ENCODE measurements at regions not wholly inside any gene's neighbourhood (a gene's known extent, or its start where the extent isn't known, plus 50 kb on each side); places are given as distances from the start of the nearest gene placed in this dataset.

DNA sequence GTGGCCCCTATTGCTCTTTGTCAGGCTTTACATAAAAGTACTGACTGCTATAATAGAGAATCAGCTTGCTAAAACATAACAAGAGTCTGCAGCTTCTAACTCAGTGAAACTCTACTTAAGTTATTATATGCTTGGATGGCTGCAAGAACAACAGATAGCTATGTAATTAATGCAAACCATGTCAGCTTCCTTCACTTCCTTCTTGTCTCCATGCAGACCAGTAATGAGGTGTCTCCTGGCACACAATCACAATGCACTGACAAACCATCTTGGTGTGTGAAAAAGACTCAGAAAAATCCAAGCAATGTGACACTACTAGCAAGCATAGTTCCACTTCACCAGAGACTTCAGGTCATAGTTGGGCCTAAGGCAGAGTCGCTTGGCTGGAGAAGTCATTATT lies 2068.9 kb upstream of the PIK3C3 start:
- H3K27me3 ChIP-seq, result no peaks in the 10 kb centered on the region
- 88% methylated on average over 1 of the region's 1 CpG for WGBS, 2 donors
- no peak overlapping the region for H3K27ac ChIP-seq
- DNase-seq (ENCODE audit: low spot score in 2 of 2), result no peak
- H3K4me3 ChIP-seq, result no peak overlapping the region
- TF ChIP-seq EP300 (IDR thresholded peaks at IDR 0.05), result no peak
- TF ChIP-seq POLR2A (IDR thresholded peaks at IDR 0.05), result no peak
- TF ChIP-seq, protein P1, sequence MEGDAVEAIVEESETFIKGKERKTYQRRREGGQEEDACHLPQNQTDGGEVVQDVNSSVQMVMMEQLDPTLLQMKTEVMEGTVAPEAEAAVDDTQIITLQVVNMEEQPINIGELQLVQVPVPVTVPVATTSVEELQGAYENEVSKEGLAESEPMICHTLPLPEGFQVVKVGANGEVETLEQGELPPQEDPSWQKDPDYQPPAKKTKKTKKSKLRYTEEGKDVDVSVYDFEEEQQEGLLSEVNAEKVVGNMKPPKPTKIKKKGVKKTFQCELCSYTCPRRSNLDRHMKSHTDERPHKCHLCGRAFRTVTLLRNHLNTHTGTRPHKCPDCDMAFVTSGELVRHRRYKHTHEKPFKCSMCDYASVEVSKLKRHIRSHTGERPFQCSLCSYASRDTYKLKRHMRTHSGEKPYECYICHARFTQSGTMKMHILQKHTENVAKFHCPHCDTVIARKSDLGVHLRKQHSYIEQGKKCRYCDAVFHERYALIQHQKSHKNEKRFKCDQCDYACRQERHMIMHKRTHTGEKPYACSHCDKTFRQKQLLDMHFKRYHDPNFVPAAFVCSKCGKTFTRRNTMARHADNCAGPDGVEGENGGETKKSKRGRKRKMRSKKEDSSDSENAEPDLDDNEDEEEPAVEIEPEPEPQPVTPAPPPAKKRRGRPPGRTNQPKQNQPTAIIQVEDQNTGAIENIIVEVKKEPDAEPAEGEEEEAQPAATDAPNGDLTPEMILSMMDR (IDR thresholded peaks at IDR 0.05), result no peak
- no peaks in the 10 kb centered on the region for H3K9me3 ChIP-seq
- no peaks in the 10 kb centered on the region for H3K4me1 ChIP-seq
- no peaks in the 10 kb centered on the region for H3K36me3 ChIP-seq

DNA sequence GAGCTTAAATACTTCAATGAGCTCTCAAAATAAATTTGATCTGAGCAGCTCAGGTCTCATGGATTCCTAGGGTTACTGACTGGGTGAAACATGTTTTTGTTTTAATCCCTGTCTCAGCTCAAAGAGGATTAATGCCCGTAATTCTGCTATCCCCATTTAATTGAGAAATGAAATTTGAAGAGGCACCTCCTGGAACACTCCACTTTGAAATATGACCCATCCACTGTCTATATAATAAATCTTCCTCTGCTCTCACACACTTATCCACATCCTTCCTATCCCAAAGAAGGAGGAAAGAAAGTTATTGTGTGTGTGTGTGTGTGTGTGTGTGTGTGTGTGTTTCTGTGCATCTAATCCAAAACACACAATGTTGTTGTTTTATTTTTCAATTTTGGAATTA lies 2082.4 kb upstream of the PIK3C3 start:
- Histone ChIP-seq H3K27me3 (no peaks in the 10 kb centered on the region), H3K36me3 (no peaks in the 10 kb centered on the region), H3K4me1 (no peaks in the 10 kb centered on the region), H3K27ac (no peak overlapping the region), H3K4me3 (no peak overlapping the region), H3K9me3 (no peaks in the 10 kb centered on the region)
- 69 to 75% methylated on average over 1 of the region's 1 CpG for WGBS, 2 donors
- no peak for TF ChIP-seq EP300 (IDR thresholded peaks at IDR 0.05)
- no peak for TF ChIP-seq POLR2A (IDR thresholded peaks at IDR 0.05)
- TF ChIP-seq, protein P1 (IDR thresholded peaks at IDR 0.05), result no peak
- no peak for DNase-seq (ENCODE audit: low spot score in 2 of 2)

DNA sequence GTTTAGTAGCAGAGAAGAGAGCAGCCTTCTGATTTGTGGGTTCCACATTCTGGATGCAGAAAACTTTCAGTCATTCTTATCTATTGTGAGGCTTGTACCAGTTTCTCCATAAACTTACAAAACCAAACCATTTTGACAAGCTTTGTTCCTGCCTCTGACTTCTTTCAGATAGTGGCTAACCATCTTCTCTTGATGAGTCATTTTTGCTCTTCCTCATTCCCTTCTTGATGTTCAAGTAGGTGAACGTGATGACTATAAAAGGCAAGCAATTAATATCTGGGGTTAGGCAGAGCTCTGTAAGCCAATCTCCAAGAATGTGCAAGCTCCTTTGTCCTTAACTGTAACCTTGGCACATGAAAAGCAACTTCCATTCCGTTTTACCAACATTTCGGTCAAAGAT lies 2083.1 kb upstream of the PIK3C3 start:
- H3K4me3 ChIP-seq, result no peak overlapping the region
- H3K4me1 ChIP-seq, result no peaks in the 10 kb centered on the region
- no peaks in the 10 kb centered on the region for H3K27me3 ChIP-seq
- H3K36me3 ChIP-seq, result no peaks in the 10 kb centered on the region
- 79 to 85% methylated on average over 3 of the region's 3 CpGs for WGBS, 2 donors
- TF ChIP-seq EP300 (IDR thresholded peaks at IDR 0.05), result no peak
- TF ChIP-seq, protein P1 (IDR thresholded peaks at IDR 0.05), result no peak
- no peak for TF ChIP-seq POLR2A (IDR thresholded peaks at IDR 0.05)
- H3K27ac ChIP-seq, result no peak overlapping the region
- no peaks in the 10 kb centered on the region for H3K9me3 ChIP-seq
- no peak for DNase-seq (ENCODE audit: low spot score in 2 of 2)

DNA sequence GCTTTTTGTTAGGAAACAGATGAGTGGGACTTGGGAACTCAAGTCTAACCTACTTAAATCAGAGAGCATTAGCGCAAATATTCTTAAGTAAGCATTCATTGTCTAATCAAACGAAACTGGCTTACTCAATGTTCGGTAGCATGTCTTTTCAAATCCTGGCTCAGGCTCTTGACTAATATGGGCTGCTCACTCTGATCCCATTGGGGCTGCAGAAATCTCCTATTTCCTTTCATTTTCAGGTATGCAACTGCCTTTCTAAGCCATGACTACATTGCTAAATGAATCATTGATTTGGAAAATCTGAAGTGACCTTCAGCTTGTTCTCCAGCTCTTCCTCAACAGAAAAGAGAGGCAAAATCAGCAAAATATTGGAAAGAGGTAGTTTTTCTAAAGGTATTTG lies 2084.4 kb upstream of the PIK3C3 start:
- TF ChIP-seq POLR2A (IDR thresholded peaks at IDR 0.05) (no peak), EP300 (IDR thresholded peaks at IDR 0.05) (no peak)
- TF ChIP-seq, protein P1 (IDR thresholded peaks at IDR 0.05), result no peak
- Histone ChIP-seq H3K27ac (no peak overlapping the region), H3K4me3 (no peak overlapping the region), H3K36me3 (no peaks in the 10 kb centered on the region), H3K4me1 (no peaks in the 10 kb centered on the region), H3K9me3 (no peaks in the 10 kb centered on the region), H3K27me3 (no peaks in the 10 kb centered on the region)
- WGBS, 2 donors, result 68 to 76% methylated on average over 3 of the region's 3 CpGs
- DNase-seq (ENCODE audit: low spot score in 2 of 2), result no peak

DNA sequence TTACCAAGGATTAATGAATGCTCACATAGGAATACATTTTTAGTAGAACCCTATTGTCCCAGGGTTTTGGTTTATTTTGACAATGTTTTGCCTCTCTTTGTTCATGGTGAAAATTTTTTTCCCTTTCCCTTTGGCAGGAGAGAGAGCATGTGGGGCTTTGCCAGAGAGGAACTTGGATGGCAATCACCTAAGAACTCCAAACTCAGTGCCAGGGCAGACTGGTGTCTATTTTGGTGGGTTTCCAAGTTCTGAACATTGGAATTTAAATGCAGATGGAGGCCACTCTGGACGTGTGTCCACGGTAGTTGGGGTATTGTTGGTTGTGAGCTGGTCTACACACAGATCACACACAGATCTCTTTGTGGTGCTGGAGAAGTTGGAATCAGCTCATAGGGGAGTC lies 2091.1 kb upstream of the PIK3C3 start:
- 27 to 35% methylated on average over 2 of the region's 2 CpGs for WGBS, 2 donors
- Histone ChIP-seq H3K4me1 (no peaks in the 10 kb centered on the region), H3K36me3 (no peaks in the 10 kb centered on the region), H3K27me3 (no peaks in the 10 kb centered on the region), H3K4me3 (no peak overlapping the region), H3K27ac (no peak overlapping the region), H3K9me3 (no peaks in the 10 kb centered on the region)
- TF ChIP-seq EP300 (IDR thresholded peaks at IDR 0.05), result no peak
- no peak for TF ChIP-seq POLR2A (IDR thresholded peaks at IDR 0.05)
- TF ChIP-seq, protein P1 (IDR thresholded peaks at IDR 0.05), result no peak
- no peak for DNase-seq (ENCODE audit: low spot score in 2 of 2)
